ENCODE measurements at regions not wholly inside any gene's neighbourhood (a gene's known extent, or its start where the extent isn't known, plus 50 kb on each side); places are given as distances from the start of the nearest gene placed in this dataset.

DNA sequence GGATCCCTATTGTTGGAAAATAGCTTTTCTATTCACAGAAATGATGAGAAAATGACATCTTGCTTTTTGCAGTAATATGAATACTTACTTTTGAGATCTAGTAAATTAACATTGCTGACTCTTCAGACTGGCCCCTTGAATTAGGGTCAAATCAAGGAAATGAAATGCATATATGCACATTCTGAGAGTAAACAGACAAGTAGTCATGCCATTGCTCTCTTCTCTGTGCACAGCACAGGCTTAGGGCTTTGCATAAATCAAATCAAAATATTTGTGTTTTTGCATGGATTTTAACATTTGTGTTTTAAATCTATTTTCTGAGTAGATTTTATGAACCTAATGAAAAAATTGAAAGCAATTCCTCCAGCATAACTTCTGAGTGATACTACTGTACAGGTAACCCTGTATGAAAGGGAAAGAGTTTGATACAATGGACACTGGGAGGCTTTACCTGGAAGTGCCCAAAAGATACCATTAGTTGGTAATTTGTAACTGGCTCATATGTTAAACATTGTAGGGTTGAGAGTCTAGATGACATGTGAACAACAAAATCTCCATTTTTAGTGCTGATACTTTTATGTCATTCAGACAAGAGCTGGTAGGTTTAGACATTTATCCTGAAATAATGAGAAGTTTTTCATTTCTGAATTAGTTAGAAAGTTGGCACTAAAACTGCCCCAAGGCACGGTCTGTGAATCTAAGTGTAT, 280.2 kb upstream of the FBXO33 start:
- WGBS: 78% methylated on average over 1 of the region's 1 CpG
- H3K36me3 ChIP-seq (ENCODE audit: control insufficient read depth in 4 of 4, insufficient read depth in 3 of 4, low read depth in 1 of 4, low read length in 3 of 4): no peaks in the 10 kb centered on the region
- H3K9me3 ChIP-seq (ENCODE audit: control insufficient read depth in 4 of 4, low read length in 3 of 4): peaks cover 0 to 1% (median 0%) of the 10 kb centered on the region in 4 donors
- DNase-seq (ENCODE audit: low spot score): no peak
- no peak overlapping the region for H3K4me3 ChIP-seq (ENCODE audit: low read depth in 1 of 3, low read length in 3 of 3)
- TF ChIP-seq, protein P1, sequence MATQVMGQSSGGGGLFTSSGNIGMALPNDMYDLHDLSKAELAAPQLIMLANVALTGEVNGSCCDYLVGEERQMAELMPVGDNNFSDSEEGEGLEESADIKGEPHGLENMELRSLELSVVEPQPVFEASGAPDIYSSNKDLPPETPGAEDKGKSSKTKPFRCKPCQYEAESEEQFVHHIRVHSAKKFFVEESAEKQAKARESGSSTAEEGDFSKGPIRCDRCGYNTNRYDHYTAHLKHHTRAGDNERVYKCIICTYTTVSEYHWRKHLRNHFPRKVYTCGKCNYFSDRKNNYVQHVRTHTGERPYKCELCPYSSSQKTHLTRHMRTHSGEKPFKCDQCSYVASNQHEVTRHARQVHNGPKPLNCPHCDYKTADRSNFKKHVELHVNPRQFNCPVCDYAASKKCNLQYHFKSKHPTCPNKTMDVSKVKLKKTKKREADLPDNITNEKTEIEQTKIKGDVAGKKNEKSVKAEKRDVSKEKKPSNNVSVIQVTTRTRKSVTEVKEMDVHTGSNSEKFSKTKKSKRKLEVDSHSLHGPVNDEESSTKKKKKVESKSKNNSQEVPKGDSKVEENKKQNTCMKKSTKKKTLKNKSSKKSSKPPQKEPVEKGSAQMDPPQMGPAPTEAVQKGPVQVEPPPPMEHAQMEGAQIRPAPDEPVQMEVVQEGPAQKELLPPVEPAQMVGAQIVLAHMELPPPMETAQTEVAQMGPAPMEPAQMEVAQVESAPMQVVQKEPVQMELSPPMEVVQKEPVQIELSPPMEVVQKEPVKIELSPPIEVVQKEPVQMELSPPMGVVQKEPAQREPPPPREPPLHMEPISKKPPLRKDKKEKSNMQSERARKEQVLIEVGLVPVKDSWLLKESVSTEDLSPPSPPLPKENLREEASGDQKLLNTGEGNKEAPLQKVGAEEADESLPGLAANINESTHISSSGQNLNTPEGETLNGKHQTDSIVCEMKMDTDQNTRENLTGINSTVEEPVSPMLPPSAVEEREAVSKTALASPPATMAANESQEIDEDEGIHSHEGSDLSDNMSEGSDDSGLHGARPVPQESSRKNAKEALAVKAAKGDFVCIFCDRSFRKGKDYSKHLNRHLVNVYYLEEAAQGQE (IDR thresholded peaks at IDR 0.05): no peak
- TF ChIP-seq YY1 (IDR thresholded peaks at IDR 0.05) (no peak), FOXA2 (IDR thresholded peaks at IDR 0.05) (no peak)
- TF ChIP-seq, protein P2, sequence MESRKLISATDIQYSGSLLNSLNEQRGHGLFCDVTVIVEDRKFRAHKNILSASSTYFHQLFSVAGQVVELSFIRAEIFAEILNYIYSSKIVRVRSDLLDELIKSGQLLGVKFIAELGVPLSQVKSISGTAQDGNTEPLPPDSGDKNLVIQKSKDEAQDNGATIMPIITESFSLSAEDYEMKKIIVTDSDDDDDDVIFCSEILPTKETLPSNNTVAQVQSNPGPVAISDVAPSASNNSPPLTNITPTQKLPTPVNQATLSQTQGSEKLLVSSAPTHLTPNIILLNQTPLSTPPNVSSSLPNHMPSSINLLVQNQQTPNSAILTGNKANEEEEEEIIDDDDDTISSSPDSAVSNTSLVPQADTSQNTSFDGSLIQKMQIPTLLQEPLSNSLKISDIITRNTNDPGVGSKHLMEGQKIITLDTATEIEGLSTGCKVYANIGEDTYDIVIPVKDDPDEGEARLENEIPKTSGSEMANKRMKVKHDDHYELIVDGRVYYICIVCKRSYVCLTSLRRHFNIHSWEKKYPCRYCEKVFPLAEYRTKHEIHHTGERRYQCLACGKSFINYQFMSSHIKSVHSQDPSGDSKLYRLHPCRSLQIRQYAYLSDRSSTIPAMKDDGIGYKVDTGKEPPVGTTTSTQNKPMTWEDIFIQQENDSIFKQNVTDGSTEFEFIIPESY (IDR thresholded peaks at IDR 0.05): no peak
- H3K4me1 ChIP-seq (ENCODE audit: control insufficient read depth in 4 of 4, insufficient read depth in 4 of 4, low read length in 3 of 4): no peaks in the 10 kb centered on the region
- no peaks in the 10 kb centered on the region for H3K27me3 ChIP-seq (ENCODE audit: control insufficient read depth in 4 of 4, insufficient read depth in 4 of 4, low read length in 3 of 4)
- no peak overlapping the region for H3K9ac ChIP-seq (ENCODE audit: low read depth in 1 of 2, low read length in 2 of 2)
- no peak overlapping the region for H3K27ac ChIP-seq (ENCODE audit: low read depth in 1 of 2, low read length in 2 of 2)

DNA sequence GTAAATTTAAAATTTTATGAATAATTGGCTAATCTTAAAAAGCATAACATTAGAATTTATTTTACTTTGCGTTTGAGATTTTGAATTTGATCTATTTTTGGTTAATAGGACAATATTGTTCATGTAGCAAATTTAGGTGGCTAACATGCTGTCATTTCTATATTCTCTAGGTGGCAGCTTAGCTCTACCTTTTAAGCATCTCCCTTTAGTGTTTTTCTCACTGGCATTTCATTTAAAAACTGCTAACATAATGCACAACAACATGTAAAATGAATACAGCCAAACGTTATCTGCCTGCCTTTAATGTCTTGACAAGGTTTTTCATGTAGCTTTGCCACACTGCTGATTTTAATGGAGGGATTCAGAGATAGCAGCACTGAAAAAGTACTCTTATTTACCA, 272.4 kb upstream of the FBXO33 start:
- no peaks in the 10 kb centered on the region for H3K4me1 ChIP-seq (ENCODE audit: control insufficient read depth in 4 of 4, insufficient read depth in 4 of 4, low read length in 3 of 4)
- H3K9ac ChIP-seq (ENCODE audit: low read depth in 1 of 2, low read length in 2 of 2): no peak overlapping the region
- 65% methylated on average over 2 of the region's 2 CpGs for WGBS
- H3K27ac ChIP-seq (ENCODE audit: low read depth in 1 of 2, low read length in 2 of 2): no peak overlapping the region
- TF ChIP-seq NR2F2 (IDR thresholded peaks at IDR 0.05) (no peak), RAD21 (IDR thresholded peaks at IDR 0.05) (no peak), TAF1 (conservative IDR thresholded peaks at IDR 0.05) (no peak), FOXA1 (IDR thresholded peaks at IDR 0.05) (no peak), JUND (IDR thresholded peaks at IDR 0.05) (no peak), SP1 (IDR thresholded peaks at IDR 0.05) (no peak), FOXA2 (IDR thresholded peaks at IDR 0.05) (no peak), HNF4A (conservative IDR thresholded peaks at IDR 0.05) (no peak), RXRA (IDR thresholded peaks at IDR 0.05) (no peak), HNF4G (IDR thresholded peaks at IDR 0.05) (no peak), EGR1 (IDR thresholded peaks at IDR 0.05; ENCODE audit: low read depth in 2 of 2) (no peak)
- TF ChIP-seq, protein P3, sequence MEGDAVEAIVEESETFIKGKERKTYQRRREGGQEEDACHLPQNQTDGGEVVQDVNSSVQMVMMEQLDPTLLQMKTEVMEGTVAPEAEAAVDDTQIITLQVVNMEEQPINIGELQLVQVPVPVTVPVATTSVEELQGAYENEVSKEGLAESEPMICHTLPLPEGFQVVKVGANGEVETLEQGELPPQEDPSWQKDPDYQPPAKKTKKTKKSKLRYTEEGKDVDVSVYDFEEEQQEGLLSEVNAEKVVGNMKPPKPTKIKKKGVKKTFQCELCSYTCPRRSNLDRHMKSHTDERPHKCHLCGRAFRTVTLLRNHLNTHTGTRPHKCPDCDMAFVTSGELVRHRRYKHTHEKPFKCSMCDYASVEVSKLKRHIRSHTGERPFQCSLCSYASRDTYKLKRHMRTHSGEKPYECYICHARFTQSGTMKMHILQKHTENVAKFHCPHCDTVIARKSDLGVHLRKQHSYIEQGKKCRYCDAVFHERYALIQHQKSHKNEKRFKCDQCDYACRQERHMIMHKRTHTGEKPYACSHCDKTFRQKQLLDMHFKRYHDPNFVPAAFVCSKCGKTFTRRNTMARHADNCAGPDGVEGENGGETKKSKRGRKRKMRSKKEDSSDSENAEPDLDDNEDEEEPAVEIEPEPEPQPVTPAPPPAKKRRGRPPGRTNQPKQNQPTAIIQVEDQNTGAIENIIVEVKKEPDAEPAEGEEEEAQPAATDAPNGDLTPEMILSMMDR (IDR thresholded peaks at IDR 0.05; ENCODE audit: low read depth, low read length, missing input control): no peak
- TF ChIP-seq, protein P4, sequence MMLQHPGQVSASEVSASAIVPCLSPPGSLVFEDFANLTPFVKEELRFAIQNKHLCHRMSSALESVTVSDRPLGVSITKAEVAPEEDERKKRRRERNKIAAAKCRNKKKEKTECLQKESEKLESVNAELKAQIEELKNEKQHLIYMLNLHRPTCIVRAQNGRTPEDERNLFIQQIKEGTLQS (IDR thresholded peaks at IDR 0.05): no peak
- TF ChIP-seq, protein P2 (IDR thresholded peaks at IDR 0.05): no peak
- no peaks in the 10 kb centered on the region for H3K27me3 ChIP-seq (ENCODE audit: control insufficient read depth in 4 of 4, insufficient read depth in 4 of 4, low read length in 3 of 4)
- H3K9me3 ChIP-seq (ENCODE audit: control insufficient read depth in 4 of 4, low read length in 3 of 4): no peaks in the 10 kb centered on the region
- H3K36me3 ChIP-seq (ENCODE audit: control insufficient read depth in 4 of 4, insufficient read depth in 3 of 4, low read depth in 1 of 4, low read length in 3 of 4): no peaks in the 10 kb centered on the region
- DNase-seq (ENCODE audit: low spot score): no peak
- H3K4me3 ChIP-seq (ENCODE audit: low read depth in 1 of 3, low read length in 3 of 3): no peak overlapping the region
